AG09319 (cell line): ENCODE measurements at regions not wholly inside any gene's neighbourhood (a gene's known extent, or its start where the extent isn't known, plus 50 kb on each side); places are given as distances from the start of the nearest gene placed in this dataset.
"Not testable (repeated sequence)": the region's sequence is repeated elsewhere in the genome, so short reads cannot be mapped to it uniquely, and the experiment has no call there.

ENCODE experiments used
- DNase-seq: peaks from one replicate; pipeline ENCODE4 v3.0.0-alpha.2; 2010; ENCODE audit warnings: low read depth; ENCODE audit errors: extremely low read depth
- TF ChIP-seq, protein P1 (sequence below): IDR thresholded peaks from 2 replicates; pipeline ENCODE4 v1.5.1; 2011; ENCODE audit warnings: low read depth, mild to moderate bottlenecking, inconsistent platforms, low read length, moderate library complexity

DNA sequence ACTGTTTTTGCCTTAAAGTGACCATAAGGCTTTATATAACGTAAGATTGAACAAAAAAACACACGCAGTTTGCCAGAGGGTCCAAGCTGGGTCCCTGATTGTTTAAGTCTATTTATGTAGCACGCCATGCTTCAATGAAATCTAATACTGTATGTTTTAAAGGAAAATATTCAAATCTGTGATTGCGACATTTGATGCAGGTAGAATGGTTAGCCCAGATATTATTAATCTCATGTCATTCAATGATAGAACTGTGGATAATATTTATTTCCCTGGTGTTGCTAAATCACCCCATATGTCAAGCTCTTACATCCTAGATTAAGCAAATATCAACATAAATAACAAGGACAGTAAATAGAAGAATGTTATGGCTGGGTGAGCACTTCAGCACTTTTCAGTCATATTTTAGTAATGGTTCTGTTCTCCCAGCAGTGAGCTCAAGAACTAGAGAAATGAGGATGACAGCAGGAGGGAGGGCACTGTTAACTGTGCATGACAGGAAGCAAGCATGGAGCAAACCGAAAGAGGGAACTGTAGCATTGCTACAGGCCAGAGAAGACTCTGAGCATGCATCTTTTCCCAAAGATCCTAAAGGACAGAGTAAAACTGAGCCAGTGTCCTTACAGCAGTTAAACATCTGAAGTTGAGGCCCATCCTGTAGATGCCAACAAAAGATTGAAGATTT is 465.7 kb upstream of the MGAT4C start:
- TF ChIP-seq, protein P1, sequence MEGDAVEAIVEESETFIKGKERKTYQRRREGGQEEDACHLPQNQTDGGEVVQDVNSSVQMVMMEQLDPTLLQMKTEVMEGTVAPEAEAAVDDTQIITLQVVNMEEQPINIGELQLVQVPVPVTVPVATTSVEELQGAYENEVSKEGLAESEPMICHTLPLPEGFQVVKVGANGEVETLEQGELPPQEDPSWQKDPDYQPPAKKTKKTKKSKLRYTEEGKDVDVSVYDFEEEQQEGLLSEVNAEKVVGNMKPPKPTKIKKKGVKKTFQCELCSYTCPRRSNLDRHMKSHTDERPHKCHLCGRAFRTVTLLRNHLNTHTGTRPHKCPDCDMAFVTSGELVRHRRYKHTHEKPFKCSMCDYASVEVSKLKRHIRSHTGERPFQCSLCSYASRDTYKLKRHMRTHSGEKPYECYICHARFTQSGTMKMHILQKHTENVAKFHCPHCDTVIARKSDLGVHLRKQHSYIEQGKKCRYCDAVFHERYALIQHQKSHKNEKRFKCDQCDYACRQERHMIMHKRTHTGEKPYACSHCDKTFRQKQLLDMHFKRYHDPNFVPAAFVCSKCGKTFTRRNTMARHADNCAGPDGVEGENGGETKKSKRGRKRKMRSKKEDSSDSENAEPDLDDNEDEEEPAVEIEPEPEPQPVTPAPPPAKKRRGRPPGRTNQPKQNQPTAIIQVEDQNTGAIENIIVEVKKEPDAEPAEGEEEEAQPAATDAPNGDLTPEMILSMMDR, result no peak
- DNase-seq, result no peak

DNA sequence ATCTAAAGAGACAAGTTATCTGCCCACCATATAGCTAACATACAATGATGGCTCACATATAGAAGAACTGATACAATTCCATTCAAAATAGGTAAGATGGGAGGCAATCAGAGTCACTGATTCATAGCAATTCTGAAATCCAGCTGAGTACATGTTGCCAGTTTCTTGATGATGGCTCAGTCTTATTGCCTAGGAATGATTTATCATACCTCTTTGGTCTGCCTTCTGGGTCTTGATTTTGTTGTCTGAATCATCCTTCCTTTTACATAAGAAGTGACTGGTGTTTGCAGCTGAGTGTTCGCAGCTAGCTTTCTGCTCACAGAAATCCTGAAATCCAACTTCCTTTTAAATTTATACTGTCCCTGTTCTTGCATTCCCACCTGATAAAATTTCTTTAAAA is 463.2 kb upstream of the MGAT4C start:
- no peak for DNase-seq
- TF ChIP-seq, protein P1, result no peak

GRCh38 chr12:86713121-86713520 is 456.9 kb upstream of the MGAT4C start:
- TF ChIP-seq, protein P1, result no peak
- no peak for DNase-seq

- DNase-seq, result peak; percentile 85
- TF ChIP-seq, protein P1, result no peak
Measured at GRCh38 chr12:86712425-86712843, 456.2 kb upstream of the MGAT4C start.

- TF ChIP-seq, protein P1, result no peak
- DNase-seq, result no peak
Measured at GRCh38 chr12:86711731-86712130, 455.5 kb upstream of the MGAT4C start.

DNA sequence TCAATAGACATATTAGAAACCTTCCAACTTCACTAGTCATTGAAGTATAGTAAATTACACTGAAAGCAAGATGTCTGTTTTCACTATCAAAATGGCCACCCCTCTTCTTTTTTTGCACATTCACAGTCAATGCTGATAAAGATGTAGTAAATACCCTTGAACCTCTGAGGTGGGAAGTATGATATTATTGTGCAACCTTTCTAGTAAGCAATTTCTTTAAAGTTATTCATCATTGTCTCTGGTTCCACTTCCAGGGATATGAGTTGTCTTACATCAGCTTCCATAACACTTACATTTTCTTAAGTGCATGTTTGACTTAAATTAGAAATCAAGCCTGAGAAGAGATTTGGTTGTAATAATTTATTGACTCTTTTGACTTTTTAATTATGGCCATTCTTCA is 453.9 kb upstream of the MGAT4C start:
- TF ChIP-seq, protein P1, result no peak
- no peak for DNase-seq

GRCh38 chr12:86709017-86709416 is 452.8 kb upstream of the MGAT4C start:
- not testable (repeated sequence) for DNase-seq

DNA sequence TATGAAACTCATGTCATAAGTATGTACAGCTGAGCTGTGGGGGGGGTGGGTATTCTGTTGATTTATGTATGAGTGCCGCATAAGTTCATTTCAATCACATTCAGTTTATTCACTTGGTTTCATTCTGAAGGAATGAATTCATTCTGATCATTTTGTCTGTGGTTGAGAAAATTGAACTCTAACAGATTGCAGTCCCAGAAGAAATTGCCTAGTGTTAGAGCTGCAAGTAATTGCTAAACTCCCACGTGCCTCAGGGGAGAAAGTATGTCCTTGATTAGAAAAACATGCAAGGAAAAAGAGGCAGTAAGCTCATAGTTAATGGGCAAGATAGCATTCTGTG is 442.4 kb upstream of the MGAT4C start:
- TF ChIP-seq, protein P1, result no peak
- DNase-seq, result peak; percentile 59
